Adrenal gland (tissue), 9 donors: ENCODE measurements at regions not wholly inside any gene's neighbourhood (a gene's known extent, or its start where the extent isn't known, plus 50 kb on each side); places are given as distances from the start of the nearest gene placed in this dataset.
"Not testable (repeated sequence)": the region's sequence is repeated elsewhere in the genome, so short reads cannot be mapped to it uniquely, and the experiment has no call there.

Experiments
- DNase-seq, 7 donors: peaks; one replicate each; pipeline ENCODE4 v3.0.0-alpha.2; 2019 to 2020
- H3K27ac ChIP-seq, 5 donors: fragments of 200-600 bp; sonication (generic) in 4 of 5; 1 replicate in 3 of 5; 2 replicates in 2 of 5; pipeline versions ENCODE4 v1.5.1 to v1.8.0; 2016 to 2020; ENCODE audit warnings: mild to moderate bottlenecking in 1 of 5
- H3K27me3 ChIP-seq: fragments of 200-600 bp; 2 replicates; pipeline ENCODE4 v1.8.0; 2021
- H3K36me3 ChIP-seq, 2 donors: fragments of 200-600 bp; replicated peaks in 1 of 2; 1 replicate in 1 of 2; 2 replicates in 1 of 2; pipeline versions ENCODE4 v1.5.1 to v1.8.0; 2018 to 2022
- H3K4me1 ChIP-seq, 2 donors: fragments of 200-600 bp; replicated peaks in 1 of 2; 1 replicate in 1 of 2; 2 replicates in 1 of 2; pipeline versions ENCODE4 v1.5.1 to v1.8.0; 2018 to 2021
- H3K4me3 ChIP-seq, 4 donors: fragments of 200-600 bp; sonication (generic) in 3 of 4; one replicate each; pipeline ENCODE4 v1.5.1; 2016 to 2018
- H3K9me3 ChIP-seq, 3 donors: fragments of 200-600 bp; sonication (generic) in 1 of 3; replicated peaks in 1 of 3; 1 replicate in 2 of 3; 2 replicates in 1 of 3; pipeline versions ENCODE4 v1.5.1 to v1.8.0; 2016 to 2021
- CTCF ChIP-seq, 6 experiments: fragments of 450-650 bp in 4 of 6; fragments of 200-600 bp in 2 of 6; sonication (generic) in 1 of 6; IDR thresholded peaks; 1 replicate in 5 of 6; 2 replicates in 1 of 6; pipeline versions ENCODE4 v1.5.1 to v1.8.0; 2016 to 2021; ENCODE audit warnings: antibody characterized with exemption in 6 of 6, mild to moderate bottlenecking in 2 of 6, moderate library complexity in 1 of 6
- POLR2A ChIP-seq, 2 donors: fragments of 450-650 bp; IDR thresholded peaks; one replicate each; pipeline ENCODE4 v1.6.1; 2017; ENCODE audit warnings: antibody characterized with exemption in 2 of 2, mild to moderate bottlenecking in 2 of 2, moderate library complexity in 1 of 2
- WGBS, 4 donors: extraction: QIAGEN DNeasy Blood & Tissue Kit in 2 of 4; methylation state at CpG; one replicate each; pipeline versions ENCODE4 v1.1.5 to v1.1.7; 2013 to 2017; 5-methylcytosine and 5-hydroxymethylcytosine counted together
- intact Hi-C, 2 donors: fragments of 100-400 bp; cut with DNase I; formaldehyde crosslinking; loops; one replicate each; pipeline versions ENCODE4 v1.14.1 to v1.15.0; 2022 to 2023
- donor health status: healthy with polysubstance abuse.
- donor health status: Bipolar disorder and iron deficiency.
- donor health status: DM: yes; HTN: yes; CAD: no.
- donor health status: DM: no; HTN: no; CAD: no.
- donor health status: DM: no; HTN: no; CAD: no.

- Histone ChIP-seq H3K27me3 (no peaks in the 10 kb centered on the region), H3K36me3 (no peaks in the 10 kb centered on the region), H3K27ac (no peak overlapping the region), H3K4me3 (no peak overlapping the region), H3K9me3 (no peaks in the 10 kb centered on the region), H3K4me1 (no peaks in the 10 kb centered on the region)
- no peak for TF ChIP-seq POLR2A (IDR thresholded peaks at IDR 0.05)
- no peak for TF ChIP-seq CTCF (IDR thresholded peaks at IDR 0.05)
- no peak for DNase-seq
- WGBS, 4 donors = 76 to 96% (median 86%) methylated on average over 1 of the region's 1 CpG
- intact Hi-C loops = no loop called here
Observed at GRCh38 chr7:34343667-34344066, 314.4 kb upstream of the NPSR1 start.

- TF ChIP-seq CTCF (IDR thresholded peaks at IDR 0.05) = no peak
- TF ChIP-seq POLR2A (IDR thresholded peaks at IDR 0.05) = no peak
- no peak overlapping the region for H3K4me3 ChIP-seq
- intact Hi-C loops = no loop called here
- H3K36me3 ChIP-seq = no peaks in the 10 kb centered on the region
- no peaks in the 10 kb centered on the region for H3K4me1 ChIP-seq
- no peak overlapping the region for H3K27ac ChIP-seq
- H3K9me3 ChIP-seq = no peaks in the 10 kb centered on the region
- H3K27me3 ChIP-seq = no peaks in the 10 kb centered on the region
- WGBS, 4 donors = 80 to 91% (median 82%) methylated on average over 3 of the region's 3 CpGs
- no peak for DNase-seq
Observed at GRCh38 chr7:34354011-34354410, 304.0 kb upstream of the NPSR1 start.

GRCh38 chr7:34354899-34355298 is 303.1 kb upstream of the NPSR1 start:
- TF ChIP-seq POLR2A (IDR thresholded peaks at IDR 0.05) = no peak
- intact Hi-C loops = no loop called here
- H3K27ac ChIP-seq = no peak overlapping the region
- DNase-seq = no peak
- no peak overlapping the region for H3K4me3 ChIP-seq
- no peaks in the 10 kb centered on the region for H3K4me1 ChIP-seq
- no peaks in the 10 kb centered on the region for H3K27me3 ChIP-seq
- H3K9me3 ChIP-seq = no peaks in the 10 kb centered on the region
- no peaks in the 10 kb centered on the region for H3K36me3 ChIP-seq

GRCh38 chr7:34357068-34357467 is 300.9 kb upstream of the NPSR1 start:
- TF ChIP-seq POLR2A (IDR thresholded peaks at IDR 0.05) (no peak), CTCF (IDR thresholded peaks at IDR 0.05) (no peak)
- no peaks in the 10 kb centered on the region for H3K36me3 ChIP-seq

GRCh38 chr7:34357946-34358345 is 300.1 kb upstream of the NPSR1 start:
- H3K4me3 ChIP-seq = no peak overlapping the region
- H3K9me3 ChIP-seq = no peaks in the 10 kb centered on the region
- no peak for DNase-seq
- 70 to 79% (median 74%) methylated on average over 8 of the region's 8 CpGs for WGBS, 4 donors
- H3K27me3 ChIP-seq = no peaks in the 10 kb centered on the region
- no peak for TF ChIP-seq CTCF (IDR thresholded peaks at IDR 0.05)
- no peak for TF ChIP-seq POLR2A (IDR thresholded peaks at IDR 0.05)
- H3K27ac ChIP-seq = no peak overlapping the region
- H3K4me1 ChIP-seq = no peaks in the 10 kb centered on the region
- H3K36me3 ChIP-seq = no peaks in the 10 kb centered on the region
- intact Hi-C loops = no loop called here

More at GRCh38 chr7:34357068-34357467, 300.9 kb upstream of the NPSR1 start:
- Histone ChIP-seq H3K4me3 (no peak overlapping the region), H3K27ac (no peak overlapping the region), H3K27me3 (no peaks in the 10 kb centered on the region), H3K4me1 (no peaks in the 10 kb centered on the region), H3K9me3 (no peaks in the 10 kb centered on the region)
- intact Hi-C loops = no loop called here
- no peak for DNase-seq
- WGBS, 4 donors = 68 to 80% (median 74%) methylated on average over 2 of the region's 2 CpGs

- H3K27ac ChIP-seq, DNase-seq, H3K27me3 ChIP-seq, H3K9me3 ChIP-seq, H3K4me1 ChIP-seq, intact Hi-C loops, H3K4me3 ChIP-seq, H3K36me3 ChIP-seq: not testable (repeated sequence)
- 64 to 88% (median 75%) methylated on average over 1 of the region's 1 CpG; no CpG with 5 or more reads in 1 of the 4 donors for WGBS, 4 donors
Observed at GRCh38 chr7:34358578-34358977, 299.4 kb upstream of the NPSR1 start.
